IMR-90 (cell line): ENCODE measurements at regions not wholly inside any gene's neighbourhood (a gene's known extent, or its start where the extent isn't known, plus 50 kb on each side); places are given as distances from the start of the nearest gene placed in this dataset.

Experiments used
- BHLHE40 ChIP-seq: fragments of 150-350 bp; IDR thresholded peaks from 2 replicates; pipeline ENCODE4 v1.6.1; 2016; ENCODE audit warnings: mild to moderate bottlenecking, low read depth, low read length
- CEBPB ChIP-seq: IDR thresholded peaks from 2 replicates; pipeline ENCODE4 v1.6.1; 2012; ENCODE audit warnings: low read depth, low read length, improper control_type of control experiment
- CHD1 ChIP-seq: IDR thresholded peaks from 2 replicates; pipeline ENCODE4 v1.6.1; 2012; ENCODE audit warnings: low read depth, low read length, improper control_type of control experiment
- MAFK ChIP-seq: IDR thresholded peaks from 2 replicates; pipeline ENCODE4 v1.6.1; 2012; ENCODE audit warnings: low read depth, low read length, improper control_type of control experiment
- MXI1 ChIP-seq: IDR thresholded peaks from 2 replicates; pipeline ENCODE4 v1.6.1; 2012; ENCODE audit warnings: low read depth, mild to moderate bottlenecking, low read length, moderate library complexity, borderline replicate concordance
- NFE2L2 ChIP-seq: fragments of 150-350 bp; IDR thresholded peaks from 2 replicates; pipeline ENCODE4 v1.6.1; 2016; ENCODE audit warnings: low read depth, mild to moderate bottlenecking, low read length
- POLR2A ChIP-seq: IDR thresholded peaks from 2 replicates; pipeline ENCODE4 v1.6.1; 2012; ENCODE audit warnings: mild to moderate bottlenecking, low read depth, low read length
- RAD21 ChIP-seq: IDR thresholded peaks from 2 replicates; pipeline ENCODE4 v1.6.1; 2012; ENCODE audit warnings: low read length, improper control_type of control experiment
- RCOR1 ChIP-seq: IDR thresholded peaks from 2 replicates; pipeline ENCODE4 v1.6.1; 2012; ENCODE audit warnings: mild to moderate bottlenecking, low read length, improper control_type of control experiment; ENCODE audit not compliant: insufficient replicate concordance
- SMC3 ChIP-seq: fragments of 150-350 bp; IDR thresholded peaks from 2 replicates; pipeline ENCODE4 v1.6.1; 2016; ENCODE audit warnings: low read depth, mild to moderate bottlenecking, antibody characterized with exemption, low read length, moderate library complexity
- TF ChIP-seq, protein P1 (sequence below): conservative IDR thresholded peaks from 2 replicates; pipeline ENCODE4 v1.5.1; 2012; ENCODE audit warnings: mild to moderate bottlenecking, low read depth, low read length, improper control_type of control experiment
- TF ChIP-seq, protein P2 (sequence below): fragments of 150-350 bp; IDR thresholded peaks from 2 replicates; pipeline ENCODE4 v1.6.1; 2017; ENCODE audit warnings: mild to moderate bottlenecking, antibody characterized with exemption, low read length, low read depth

DNA sequence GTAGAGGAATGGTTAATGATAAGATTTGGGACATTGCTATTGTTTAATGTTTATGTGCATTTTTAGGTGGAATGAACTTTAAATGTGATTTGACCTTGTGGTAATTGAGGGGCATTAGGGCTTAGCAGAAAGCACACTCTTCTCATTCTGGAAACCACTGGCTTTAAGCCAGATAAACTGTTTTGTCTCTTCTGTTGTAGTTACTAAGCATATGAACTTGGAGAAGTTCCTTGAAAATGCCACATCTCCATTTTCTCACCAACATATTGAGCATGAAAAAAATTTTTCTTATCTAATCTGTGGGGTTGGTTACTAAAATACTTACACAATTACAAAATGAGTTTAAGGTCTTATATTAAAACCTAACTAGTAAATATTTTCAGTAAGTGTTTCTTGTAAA is 70.8 kb upstream of the FSHR start:
- TF ChIP-seq, protein P1, sequence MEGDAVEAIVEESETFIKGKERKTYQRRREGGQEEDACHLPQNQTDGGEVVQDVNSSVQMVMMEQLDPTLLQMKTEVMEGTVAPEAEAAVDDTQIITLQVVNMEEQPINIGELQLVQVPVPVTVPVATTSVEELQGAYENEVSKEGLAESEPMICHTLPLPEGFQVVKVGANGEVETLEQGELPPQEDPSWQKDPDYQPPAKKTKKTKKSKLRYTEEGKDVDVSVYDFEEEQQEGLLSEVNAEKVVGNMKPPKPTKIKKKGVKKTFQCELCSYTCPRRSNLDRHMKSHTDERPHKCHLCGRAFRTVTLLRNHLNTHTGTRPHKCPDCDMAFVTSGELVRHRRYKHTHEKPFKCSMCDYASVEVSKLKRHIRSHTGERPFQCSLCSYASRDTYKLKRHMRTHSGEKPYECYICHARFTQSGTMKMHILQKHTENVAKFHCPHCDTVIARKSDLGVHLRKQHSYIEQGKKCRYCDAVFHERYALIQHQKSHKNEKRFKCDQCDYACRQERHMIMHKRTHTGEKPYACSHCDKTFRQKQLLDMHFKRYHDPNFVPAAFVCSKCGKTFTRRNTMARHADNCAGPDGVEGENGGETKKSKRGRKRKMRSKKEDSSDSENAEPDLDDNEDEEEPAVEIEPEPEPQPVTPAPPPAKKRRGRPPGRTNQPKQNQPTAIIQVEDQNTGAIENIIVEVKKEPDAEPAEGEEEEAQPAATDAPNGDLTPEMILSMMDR: no peak
- no peak for TF ChIP-seq CEBPB
- TF ChIP-seq CHD1: no peak
- TF ChIP-seq POLR2A: no peak
- TF ChIP-seq NFE2L2: no peak
- TF ChIP-seq MXI1: no peak
- no peak for TF ChIP-seq RCOR1
- TF ChIP-seq MAFK: no peak
- no peak for TF ChIP-seq BHLHE40
- TF ChIP-seq, protein P2, sequence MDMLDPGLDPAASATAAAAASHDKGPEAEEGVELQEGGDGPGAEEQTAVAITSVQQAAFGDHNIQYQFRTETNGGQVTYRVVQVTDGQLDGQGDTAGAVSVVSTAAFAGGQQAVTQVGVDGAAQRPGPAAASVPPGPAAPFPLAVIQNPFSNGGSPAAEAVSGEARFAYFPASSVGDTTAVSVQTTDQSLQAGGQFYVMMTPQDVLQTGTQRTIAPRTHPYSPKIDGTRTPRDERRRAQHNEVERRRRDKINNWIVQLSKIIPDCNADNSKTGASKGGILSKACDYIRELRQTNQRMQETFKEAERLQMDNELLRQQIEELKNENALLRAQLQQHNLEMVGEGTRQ: no peak
- no peak for TF ChIP-seq RAD21
- TF ChIP-seq SMC3: no peak
